ENCODE measurements at regions not wholly inside any gene's neighbourhood (a gene's known extent, or its start where the extent isn't known, plus 50 kb on each side); places are given as distances from the start of the nearest gene placed in this dataset.

- Histone ChIP-seq H3K27me3 (no peaks in the 10 kb centered on the region), H3K9me3 (no peaks in the 10 kb centered on the region), H3K4me3 (no peak overlapping the region), H3K36me3 (no peaks in the 10 kb centered on the region), H3K27ac (no peak overlapping the region), H3K4me1 (ENCODE audit: insufficient read depth) (no peaks in the 10 kb centered on the region)
- TF ChIP-seq POLR2A (IDR thresholded peaks at IDR 0.05) (no peak), EP300 (IDR thresholded peaks at IDR 0.05) (no peak), CTCF (IDR thresholded peaks at IDR 0.05) (no peak)
- 63 to 67% (median 67%) methylated on average over 14 of the region's 14 CpGs for WGBS, 3 donors
- DNase-seq: no peak
- intact Hi-C loops (cut with DNase I): no loop called here
Measured at GRCh38 chr3:13145131-13145825, 72.0 kb upstream of the IQSEC1 start.

DNA sequence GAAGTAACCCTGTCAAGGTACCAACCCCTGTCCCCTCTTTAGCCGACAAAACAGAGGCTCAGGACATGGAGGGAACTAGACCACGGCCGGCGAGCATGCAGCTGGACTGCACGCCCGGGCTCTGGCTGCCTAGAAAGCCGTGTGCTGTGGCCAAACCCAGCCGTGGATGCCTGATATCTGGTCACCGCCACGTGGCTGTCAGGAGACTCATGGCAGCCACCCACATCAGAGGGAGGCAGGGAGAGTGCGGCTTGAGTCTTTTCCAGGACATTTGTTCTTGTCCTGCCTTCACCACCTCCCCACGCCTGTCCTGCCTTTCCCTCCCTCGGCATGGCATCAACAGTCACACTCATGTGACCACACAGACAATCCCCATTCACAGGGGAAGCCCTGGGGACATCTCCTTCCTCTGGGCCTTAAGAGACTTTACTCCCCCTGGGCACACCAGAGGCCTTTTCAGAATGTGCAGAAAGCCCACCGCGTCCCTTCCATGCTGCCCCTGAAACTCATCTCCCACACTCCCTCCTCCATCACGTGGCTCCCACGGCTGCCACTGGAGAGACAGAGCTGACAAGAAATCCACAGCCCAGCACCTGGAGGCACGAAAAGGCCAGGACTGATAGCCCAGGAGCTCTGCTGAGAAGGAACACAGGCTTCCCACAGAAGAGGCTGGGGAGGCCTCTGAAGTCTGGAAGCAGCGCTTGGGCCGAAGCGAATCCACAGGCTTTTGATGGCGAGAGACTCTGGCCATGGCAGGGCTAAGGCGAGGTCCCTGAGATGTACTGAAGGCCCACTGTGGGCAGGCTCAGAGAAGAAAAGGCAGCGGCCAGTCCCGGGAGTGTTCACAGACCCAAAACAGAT is 71.2 kb upstream of the IQSEC1 start:
- WGBS, 3 donors: 77 to 81% (median 80%) methylated on average over 25 of the region's 25 CpGs
- DNase-seq: no peak
- H3K27me3 ChIP-seq: no peaks in the 10 kb centered on the region

DNA sequence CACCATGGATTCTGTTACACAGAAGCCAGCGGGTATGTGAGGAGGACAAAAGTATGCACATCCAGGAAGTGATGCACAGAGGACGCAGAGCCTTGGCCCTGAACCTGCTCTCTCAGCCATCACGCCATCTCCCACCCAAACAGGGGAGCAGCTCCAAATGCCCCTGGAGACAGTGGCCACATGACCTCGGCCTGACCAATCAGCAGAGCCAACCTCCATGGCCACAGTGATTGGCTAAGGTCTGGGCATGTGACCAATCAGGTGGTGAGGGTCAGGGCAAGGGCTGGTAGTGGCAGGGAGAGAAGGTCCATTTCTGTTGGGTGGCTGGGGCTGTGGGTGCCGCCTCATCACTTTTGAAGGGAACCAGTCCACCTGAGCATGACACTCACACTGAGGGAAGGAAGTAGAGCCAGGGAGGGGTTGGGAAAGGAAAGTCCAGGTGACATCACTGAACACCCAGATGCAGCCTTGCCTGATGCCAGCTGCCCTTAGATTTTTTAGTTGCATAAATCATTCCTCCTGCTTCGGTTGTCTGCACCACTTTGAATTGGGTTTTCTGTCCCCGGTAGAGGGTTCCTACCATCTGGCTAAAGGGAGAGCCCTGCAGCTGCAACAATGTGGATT is 70.3 kb upstream of the IQSEC1 start:
- Histone ChIP-seq H3K4me3 (no peak overlapping the region), H3K27ac (no peak overlapping the region), H3K36me3 (no peaks in the 10 kb centered on the region), H3K4me1 (ENCODE audit: insufficient read depth) (no peaks in the 10 kb centered on the region), H3K9me3 (no peaks in the 10 kb centered on the region), H3K27me3 (no peaks in the 10 kb centered on the region)
- no peak for DNase-seq
- intact Hi-C loops (cut with DNase I): no loop called here
- no peak for TF ChIP-seq CTCF (IDR thresholded peaks at IDR 0.05)
- no peak for TF ChIP-seq POLR2A (IDR thresholded peaks at IDR 0.05)
- no peak for TF ChIP-seq EP300 (IDR thresholded peaks at IDR 0.05)
- WGBS, 3 donors: 76 to 86% (median 80%) methylated on average over 7 of the region's 7 CpGs

More for the DNA sequence above, 71.2 kb upstream of the IQSEC1 start:
- Histone ChIP-seq H3K4me3 (no peak overlapping the region), H3K9me3 (no peaks in the 10 kb centered on the region), H3K36me3 (no peaks in the 10 kb centered on the region), H3K4me1 (ENCODE audit: insufficient read depth) (no peaks in the 10 kb centered on the region), H3K27ac (no peak overlapping the region)
- TF ChIP-seq CTCF (IDR thresholded peaks at IDR 0.05): no peak
- no peak for TF ChIP-seq EP300 (IDR thresholded peaks at IDR 0.05)
- no peak for TF ChIP-seq POLR2A (IDR thresholded peaks at IDR 0.05)
- intact Hi-C loops (cut with DNase I): no loop called here

GRCh38 chr3:13142552-13143380 is 69.5 kb upstream of the IQSEC1 start:
- H3K36me3 ChIP-seq: no peaks in the 10 kb centered on the region
- 71 to 76% (median 74%) methylated on average over 9 of the region's 9 CpGs for WGBS, 3 donors
- no peaks in the 10 kb centered on the region for H3K27me3 ChIP-seq
- TF ChIP-seq EP300 (IDR thresholded peaks at IDR 0.05) (no peak), CTCF (IDR thresholded peaks at IDR 0.05) (no peak), POLR2A (IDR thresholded peaks at IDR 0.05) (no peak)
- H3K4me1 ChIP-seq (ENCODE audit: insufficient read depth): no peaks in the 10 kb centered on the region
- no peaks in the 10 kb centered on the region for H3K9me3 ChIP-seq
- no peak overlapping the region for H3K4me3 ChIP-seq
- no peak overlapping the region for H3K27ac ChIP-seq
- intact Hi-C loops (cut with DNase I): no loop called here
- no peak for DNase-seq

Measured in ovary (tissue), 7 donors.